ENCODE measurements at regions not wholly inside any gene's neighbourhood (a gene's known extent, or its start where the extent isn't known, plus 50 kb on each side); places are given as distances from the start of the nearest gene placed in this dataset.

GRCh38 chr9:88235615-88236014, 97.3 kb upstream of the SPATA31C2 start:
- DNase-seq (ENCODE audit: low spot score): no peak
- intact Hi-C loops (cut with DNase I): no loop called here
- Histone ChIP-seq H3K27me3 (replicated peaks; ENCODE audit: insufficient read depth) (no peaks in the 10 kb centered on the region), H3K27ac (no peak overlapping the region), H3K4me1 (replicated peaks) (no peaks in the 10 kb centered on the region), H3K4me3 (no peak overlapping the region), H3K36me3 (no peaks in the 10 kb centered on the region), H3K9me3 (no peaks in the 10 kb centered on the region)
- TF ChIP-seq POLR2AphosphoS5 (IDR thresholded peaks at IDR 0.05) (no peak), POLR2A (IDR thresholded peaks at IDR 0.05) (no peak), CTCF (IDR thresholded peaks at IDR 0.05) (no peak)
- 83% methylated on average over 2 of the region's 2 CpGs for WGBS

- Histone ChIP-seq H3K9me3 (no peaks in the 10 kb centered on the region), H3K4me3 (no peak overlapping the region), H3K36me3 (no peaks in the 10 kb centered on the region), H3K27me3 (replicated peaks; ENCODE audit: insufficient read depth) (no peaks in the 10 kb centered on the region), H3K4me1 (replicated peaks) (no peaks in the 10 kb centered on the region), H3K27ac (no peak overlapping the region)
- no peak for TF ChIP-seq CTCF (IDR thresholded peaks at IDR 0.05)
- no peak for TF ChIP-seq POLR2A (IDR thresholded peaks at IDR 0.05)
- TF ChIP-seq POLR2AphosphoS5 (IDR thresholded peaks at IDR 0.05): no peak
- 63% methylated on average over 8 of the region's 8 CpGs for WGBS
- no peak for DNase-seq (ENCODE audit: low spot score)
- intact Hi-C loops (cut with DNase I): no loop called here
These were observed 95.8 kb upstream of the SPATA31C2 start for GRCh38 chr9:88234114-88234513.

- 84% methylated on average over 2 of the region's 2 CpGs for WGBS
- intact Hi-C loops (cut with DNase I): no loop called here
- Histone ChIP-seq H3K27ac (no peak overlapping the region), H3K9me3 (no peaks in the 10 kb centered on the region), H3K4me3 (no peak overlapping the region), H3K36me3 (no peaks in the 10 kb centered on the region), H3K27me3 (replicated peaks; ENCODE audit: insufficient read depth) (no peaks in the 10 kb centered on the region), H3K4me1 (replicated peaks) (no peaks in the 10 kb centered on the region)
- TF ChIP-seq POLR2AphosphoS5 (IDR thresholded peaks at IDR 0.05) (no peak), CTCF (IDR thresholded peaks at IDR 0.05) (no peak), POLR2A (IDR thresholded peaks at IDR 0.05) (no peak)
- DNase-seq (ENCODE audit: low spot score): no peak
These were observed 94.8 kb upstream of the SPATA31C2 start for GRCh38 chr9:88233091-88233490.

GRCh38 chr9:88230612-88231011, 92.3 kb upstream of the SPATA31C2 start:
- Histone ChIP-seq H3K4me1 (replicated peaks) (no peaks in the 10 kb centered on the region), H3K9me3 (no peaks in the 10 kb centered on the region), H3K27ac (no peak overlapping the region), H3K4me3 (no peak overlapping the region), H3K27me3 (replicated peaks; ENCODE audit: insufficient read depth) (no peaks in the 10 kb centered on the region), H3K36me3 (no peaks in the 10 kb centered on the region)
- 95% methylated on average over 2 of the region's 2 CpGs for WGBS
- DNase-seq (ENCODE audit: low spot score): no peak
- intact Hi-C loops (cut with DNase I): no loop called here
- TF ChIP-seq POLR2AphosphoS5 (IDR thresholded peaks at IDR 0.05) (no peak), CTCF (IDR thresholded peaks at IDR 0.05) (no peak), POLR2A (IDR thresholded peaks at IDR 0.05) (no peak)

GRCh38 chr9:88229434-88229833, 91.2 kb upstream of the SPATA31C2 start:
- Histone ChIP-seq H3K36me3 (no peaks in the 10 kb centered on the region), H3K9me3 (no peaks in the 10 kb centered on the region), H3K4me3 (no peak overlapping the region), H3K27me3 (replicated peaks; ENCODE audit: insufficient read depth) (no peaks in the 10 kb centered on the region), H3K27ac (no peak overlapping the region), H3K4me1 (replicated peaks) (no peaks in the 10 kb centered on the region)
- intact Hi-C loops (cut with DNase I): no loop called here
- DNase-seq (ENCODE audit: low spot score): no peak
- TF ChIP-seq POLR2AphosphoS5 (IDR thresholded peaks at IDR 0.05) (no peak), CTCF (IDR thresholded peaks at IDR 0.05) (no peak), POLR2A (IDR thresholded peaks at IDR 0.05) (no peak)
- 55% methylated on average over 2 of the region's 2 CpGs for WGBS
